Stimulated activated CD4-positive, alpha-beta T cell treated with anti-CD3 and anti-CD28 coated beads, Interleukin-1b, Interleukin-23, amount 100 ng/mL, for 4 hours (primary cell): ENCODE measurements at regions not wholly inside any gene's neighbourhood (a gene's known extent, or its start where the extent isn't known, plus 50 kb on each side); places are given as distances from the start of the nearest gene placed in this dataset.

Experiments
- DNase-seq, 2 donors: peaks; one replicate each; pipeline ENCODE4 v3.0.0-alpha.2; 2020; ENCODE audit warnings: low read depth in 2 of 2

DNA sequence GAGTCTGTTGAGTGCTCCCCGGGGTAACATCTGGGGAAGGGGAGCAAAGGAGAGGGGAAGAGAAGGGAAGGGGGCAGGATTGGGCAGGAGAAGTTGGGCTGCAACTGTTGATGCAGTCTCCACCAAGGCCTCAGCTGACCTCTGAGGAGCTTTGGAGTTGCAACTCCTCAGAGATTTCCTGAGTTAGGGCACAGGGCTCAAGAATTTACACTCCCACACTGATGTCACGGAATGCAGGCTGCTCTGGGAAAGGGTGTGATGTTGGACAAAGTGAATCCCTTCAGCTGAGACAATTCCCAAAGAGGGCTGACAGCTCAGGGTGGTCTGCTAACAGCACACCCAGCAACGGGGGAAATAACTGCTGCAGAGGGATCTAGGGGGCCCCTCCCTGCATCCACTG lies 295.6 kb downstream of the PCNX1 start:
- no peak for DNase-seq

DNA sequence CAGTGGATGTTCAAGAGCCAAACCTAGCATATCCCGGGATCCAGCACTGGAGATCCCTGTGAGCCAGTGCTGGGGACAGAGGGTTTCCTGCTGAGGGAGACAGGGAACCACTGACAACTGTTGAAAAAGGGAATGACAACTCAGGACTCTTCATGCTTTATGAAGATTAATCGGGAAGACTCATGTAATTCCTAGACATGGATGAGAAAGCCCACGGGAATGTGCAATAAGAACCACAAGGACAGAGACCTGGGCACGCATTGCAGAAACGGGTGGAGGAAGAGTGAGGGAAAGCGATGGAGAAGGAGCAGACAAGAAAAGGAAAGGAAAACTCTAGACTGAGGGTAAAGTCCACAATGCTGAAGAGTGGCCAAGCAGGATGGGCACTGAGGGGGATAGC lies 296.0 kb downstream of the PCNX1 start:
- DNase-seq = no peak

GRCh38 chr14:71204231-71204630 lies 297.0 kb downstream of the PCNX1 start:
- no peak for DNase-seq

- DNase-seq = no peak
These were observed 297.5 kb downstream of the PCNX1 start for GRCh38 chr14:71204768-71205167.

DNA sequence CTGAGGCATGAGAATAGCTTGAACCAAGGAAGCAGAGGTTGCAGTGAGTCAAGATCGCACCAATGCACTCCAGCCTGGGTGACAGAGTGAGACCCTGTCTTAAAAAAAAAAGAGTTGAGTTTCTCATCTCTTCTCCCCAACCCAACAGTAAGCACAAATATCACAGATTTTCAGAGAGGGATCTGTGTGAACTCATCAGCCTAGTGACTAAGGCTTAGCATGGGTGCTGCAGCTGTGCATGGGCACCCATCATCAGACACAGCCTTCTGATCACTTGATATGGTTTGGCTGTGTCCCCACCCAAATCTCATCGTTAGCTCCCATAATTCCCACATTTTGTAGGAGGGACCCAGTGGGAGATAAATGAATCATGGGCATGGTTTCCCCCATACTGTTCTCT lies 298.9 kb downstream of the PCNX1 start:
- DNase-seq = no peak

- DNase-seq = no peak
These were observed 299.6 kb downstream of the PCNX1 start for GRCh38 chr14:71206766-71207371.

DNA sequence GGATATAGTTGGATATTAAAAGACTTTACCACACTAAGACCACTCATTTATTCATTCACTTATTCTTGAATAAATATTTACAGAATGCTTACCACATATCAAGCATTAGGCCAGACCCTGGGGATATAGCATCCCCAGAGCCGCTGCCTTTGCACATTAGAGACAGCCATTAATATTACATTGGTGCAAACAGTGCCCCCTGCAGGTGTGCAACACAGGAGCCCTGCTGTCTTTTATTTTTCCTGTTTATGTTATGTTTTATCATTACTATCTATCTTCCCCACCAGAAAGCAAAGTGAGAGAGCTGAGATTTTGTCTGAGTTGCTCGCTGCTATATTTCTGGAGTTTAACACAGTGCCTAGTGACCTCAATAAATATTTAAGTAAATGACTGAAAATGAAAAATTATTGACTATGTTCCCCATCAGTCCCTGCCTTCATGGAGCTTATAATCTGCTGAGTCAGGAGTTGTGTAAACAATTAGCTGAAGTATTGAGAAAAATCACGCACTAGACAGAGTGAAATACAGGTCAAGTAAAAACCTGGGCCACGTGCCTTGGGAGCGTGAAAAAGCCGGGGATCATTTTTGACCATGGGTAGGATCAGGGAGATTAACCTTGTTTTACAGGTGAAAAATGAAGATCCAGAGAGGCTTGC lies 301.6 kb downstream of the PCNX1 start:
- DNase-seq = no peak

DNA sequence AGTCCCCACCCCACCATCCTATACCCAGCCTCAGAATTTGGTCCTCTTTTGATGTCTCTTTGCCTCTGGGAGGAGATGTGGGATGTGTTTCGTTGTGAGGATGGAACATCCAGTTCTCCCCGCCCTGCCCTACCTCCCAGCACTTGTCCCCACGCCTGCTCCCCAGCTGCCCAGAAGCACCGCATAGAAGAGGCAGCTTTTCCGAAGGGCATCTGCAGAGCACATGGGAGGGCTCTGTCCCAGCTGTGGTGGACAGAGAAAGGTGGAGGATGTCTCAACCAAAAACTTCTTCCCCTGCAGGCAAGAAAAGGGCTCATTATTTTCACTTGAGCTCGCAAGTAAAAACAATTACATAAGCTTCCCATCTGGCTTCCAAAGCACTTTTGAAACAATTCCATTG lies 302.6 kb downstream of the PCNX1 start:
- DNase-seq = no peak

GRCh38 chr14:71212093-71212492 lies 304.8 kb downstream of the PCNX1 start:
- no peak for DNase-seq

DNA sequence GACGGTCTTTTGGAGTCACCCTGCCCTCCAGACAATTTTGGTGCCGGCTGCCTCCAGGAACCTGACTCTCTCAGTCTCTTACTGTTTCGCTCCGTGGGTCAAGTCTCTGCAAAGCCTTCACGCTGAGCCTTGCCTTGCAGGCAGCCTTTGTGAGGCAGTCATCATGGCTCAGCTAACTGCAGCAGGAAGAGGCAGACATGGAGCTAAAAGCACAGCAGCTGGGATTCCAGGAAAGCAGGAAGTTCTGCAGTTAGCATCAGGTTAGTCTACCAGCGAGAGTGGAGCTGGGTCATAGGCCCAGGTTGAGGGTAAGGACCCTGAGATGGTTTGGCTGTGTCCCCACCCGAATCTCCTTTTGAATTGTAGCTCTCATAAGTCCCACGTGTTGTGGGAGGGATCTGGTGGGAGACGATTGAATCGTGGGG lies 305.4 kb downstream of the PCNX1 start:
- DNase-seq = no peak

DNA sequence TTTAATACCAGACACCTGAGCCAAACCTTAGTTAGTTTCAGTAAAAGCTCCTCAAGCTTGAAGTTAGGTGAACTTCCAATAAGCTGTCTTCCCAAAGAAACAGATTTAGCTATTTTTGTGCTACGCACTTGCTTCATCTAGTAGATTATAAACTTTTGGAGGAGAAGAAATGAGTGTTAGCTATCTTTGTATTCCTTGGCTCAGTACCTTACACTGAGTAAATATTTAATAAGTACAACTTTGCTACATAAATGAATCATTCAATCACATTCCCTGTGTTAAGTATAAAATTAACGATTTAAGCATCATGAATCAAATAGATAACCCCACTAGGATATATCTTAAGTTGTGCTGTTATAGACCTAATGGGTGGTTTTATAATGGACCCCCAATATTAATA lies 307.0 kb downstream of the PCNX1 start:
- no peak for DNase-seq

- DNase-seq = no peak
These were observed 313.2 kb downstream of the PCNX1 start for GRCh38 chr14:71220462-71220861.

GRCh38 chr14:71221119-71221518 lies 313.9 kb downstream of the PCNX1 start:
- DNase-seq = no peak

GRCh38 chr14:71225113-71225512 lies 317.9 kb downstream of the PCNX1 start:
- DNase-seq = no peak

DNA sequence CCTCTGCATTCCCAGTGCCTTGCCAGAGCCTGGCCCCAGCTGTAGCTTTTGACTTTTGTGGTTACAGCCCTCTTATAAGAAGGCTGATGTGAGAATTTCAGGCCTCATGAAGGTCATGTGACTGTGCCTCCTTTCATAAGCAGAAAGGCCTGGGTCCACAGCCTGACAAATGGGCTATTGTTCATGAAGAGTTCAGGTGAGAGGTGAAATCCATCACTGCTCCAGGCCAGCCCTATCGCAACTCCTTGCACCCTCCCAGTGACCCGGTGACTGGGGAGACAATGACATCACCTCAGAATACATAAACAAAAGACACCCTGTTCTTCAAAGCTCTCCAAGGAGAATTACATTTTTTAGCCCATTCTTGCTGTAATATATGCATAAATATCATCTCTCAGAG lies 321.5 kb downstream of the PCNX1 start:
- DNase-seq = no peak

- DNase-seq = no peak
These were observed 322.6 kb downstream of the PCNX1 start for GRCh38 chr14:71229875-71230274.

- DNase-seq = no peak
These were observed 323.6 kb downstream of the PCNX1 start for GRCh38 chr14:71230897-71231296.

- DNase-seq = no peak
These were observed 324.5 kb downstream of the PCNX1 start for GRCh38 chr14:71231521-71232393.

DNA sequence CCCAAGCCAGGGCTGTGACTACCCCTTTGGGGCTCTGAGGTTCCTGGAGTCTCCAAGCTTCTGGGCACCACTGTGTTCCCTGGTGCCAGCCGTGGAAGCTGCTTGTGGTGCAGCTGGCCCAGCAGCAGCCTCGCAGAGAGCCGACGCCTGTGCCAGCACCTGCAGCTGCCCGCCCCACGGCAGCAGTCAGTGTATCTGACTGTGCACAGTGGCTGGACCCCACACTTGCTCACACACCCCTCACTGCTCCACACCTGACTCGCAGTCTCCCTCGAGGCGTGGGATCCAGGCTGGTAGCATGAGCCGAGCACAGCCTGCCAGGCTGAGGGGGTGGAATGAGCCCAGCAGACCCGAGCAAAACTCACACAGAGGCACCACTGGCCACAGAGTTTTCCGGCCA lies 325.2 kb downstream of the PCNX1 start:
- DNase-seq = no peak

DNA sequence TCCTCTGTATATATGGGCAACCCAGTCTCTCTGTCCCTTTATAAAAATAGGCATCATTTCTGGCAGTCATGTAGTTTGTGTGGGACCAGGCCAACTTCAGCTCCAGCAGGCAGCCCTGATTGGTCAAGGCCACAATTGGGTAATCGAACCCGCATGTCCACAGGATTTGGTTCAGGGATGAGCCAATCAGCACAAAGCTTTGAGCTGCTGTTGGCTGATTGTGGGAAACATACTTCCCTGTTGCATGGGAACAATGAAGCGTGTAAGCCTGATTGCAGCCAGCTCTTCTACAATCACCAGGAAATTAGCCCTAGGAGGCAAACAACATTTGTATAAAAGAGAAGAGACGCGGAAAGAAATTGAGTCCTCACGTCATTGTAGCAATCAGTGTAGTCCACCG lies 328.6 kb downstream of the PCNX1 start:
- no peak for DNase-seq

GRCh38 chr14:71236487-71236886 lies 329.2 kb downstream of the PCNX1 start:
- no peak for DNase-seq

DNA sequence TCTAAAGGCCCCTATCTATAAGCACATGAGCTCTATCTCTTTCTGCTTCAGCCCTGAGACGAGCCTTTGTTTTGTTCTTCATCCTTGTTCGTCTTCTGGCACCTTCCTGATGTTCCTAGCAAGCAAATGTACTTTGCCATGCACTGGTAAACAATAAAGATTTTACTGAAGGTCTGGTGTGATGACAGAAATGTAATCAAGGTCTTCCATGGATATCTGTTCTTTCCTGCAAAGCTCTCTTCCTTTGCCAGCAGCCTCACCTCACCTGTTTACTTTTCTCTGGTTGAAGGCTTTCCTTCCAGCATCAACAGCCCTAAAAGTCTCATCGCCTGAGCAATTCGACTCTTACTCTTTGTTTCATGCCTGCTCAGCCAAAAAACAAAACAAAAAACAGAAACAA lies 330.3 kb downstream of the PCNX1 start:
- no peak for DNase-seq

- no peak for DNase-seq
These were observed 331.6 kb downstream of the PCNX1 start for GRCh38 chr14:71238835-71239234.
